ENCODE measurements at regions not wholly inside any gene's neighbourhood (a gene's known extent, or its start where the extent isn't known, plus 50 kb on each side); places are given as distances from the start of the nearest gene placed in this dataset.

GRCh38 chr3:187945374-187945773 is 200.1 kb upstream of the BCL6 start:
- Histone ChIP-seq H3K27me3 (no peaks in the 10 kb centered on the region), H3K9me3 (no peaks in the 10 kb centered on the region), H3K36me3 (ENCODE audit: low read depth, missing control alignments) (no peaks in the 10 kb centered on the region), H3K27ac (no peak overlapping the region), H3K4me1 (no peaks in the 10 kb centered on the region), H3K4me3 (no peak overlapping the region)
- no peak for DNase-seq
- no peak for TF ChIP-seq CTCF (IDR thresholded peaks at IDR 0.05)
- TF ChIP-seq POLR2A (IDR thresholded peaks at IDR 0.05) = no peak
- intact Hi-C loops (cut with DNase I; ENCODE audit: low total_unique reads) = no loop called here
- 89 to 93% methylated on average over 2 of the region's 2 CpGs for WGBS, 2 donors

- no peak overlapping the region for H3K27ac ChIP-seq
- WGBS, 2 donors = 66 to 80% methylated on average over 4 of the region's 4 CpGs
- no peaks in the 10 kb centered on the region for H3K4me1 ChIP-seq
- no peaks in the 10 kb centered on the region for H3K27me3 ChIP-seq
- intact Hi-C loops (cut with DNase I; ENCODE audit: low total_unique reads) = no loop called here
- TF ChIP-seq CTCF (IDR thresholded peaks at IDR 0.05) = no peak
- H3K9me3 ChIP-seq = no peaks in the 10 kb centered on the region
- DNase-seq = no peak
- H3K4me3 ChIP-seq = no peak overlapping the region
- no peaks in the 10 kb centered on the region for H3K36me3 ChIP-seq (ENCODE audit: low read depth, missing control alignments)
These were observed 201.0 kb upstream of the BCL6 start for GRCh38 chr3:187946163-187946691.

DNA sequence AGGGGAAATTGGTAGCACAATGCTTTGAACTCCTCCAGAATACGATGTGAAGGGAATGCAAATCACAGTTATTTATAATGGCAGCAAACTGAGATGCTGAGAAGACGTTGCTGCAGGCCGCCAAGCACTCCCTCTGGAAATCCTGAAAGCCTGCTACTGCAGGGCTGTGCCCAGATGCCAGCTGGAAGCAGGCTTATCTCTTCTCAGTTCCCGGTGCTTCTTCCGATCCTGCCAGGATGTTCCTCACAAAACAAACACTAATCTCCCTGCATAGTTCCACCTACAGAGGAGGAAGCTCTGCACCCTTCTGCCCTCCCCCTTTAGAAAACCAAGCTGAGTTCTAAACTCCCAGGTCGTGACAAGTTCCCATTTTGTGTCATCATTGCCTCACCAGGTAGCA is 201.7 kb upstream of the BCL6 start:
- Histone ChIP-seq H3K27ac (no peak overlapping the region), H3K9me3 (no peaks in the 10 kb centered on the region), H3K27me3 (no peaks in the 10 kb centered on the region), H3K36me3 (ENCODE audit: low read depth, missing control alignments) (no peaks in the 10 kb centered on the region), H3K4me3 (no peak overlapping the region), H3K4me1 (no peaks in the 10 kb centered on the region)
- WGBS, 2 donors = 55 to 63% methylated on average over 6 of the region's 6 CpGs
- no peak for TF ChIP-seq CTCF (IDR thresholded peaks at IDR 0.05)
- TF ChIP-seq POLR2A (IDR thresholded peaks at IDR 0.05) = no peak
- no peak for DNase-seq
- intact Hi-C loops (cut with DNase I; ENCODE audit: low total_unique reads) = no loop called here

DNA sequence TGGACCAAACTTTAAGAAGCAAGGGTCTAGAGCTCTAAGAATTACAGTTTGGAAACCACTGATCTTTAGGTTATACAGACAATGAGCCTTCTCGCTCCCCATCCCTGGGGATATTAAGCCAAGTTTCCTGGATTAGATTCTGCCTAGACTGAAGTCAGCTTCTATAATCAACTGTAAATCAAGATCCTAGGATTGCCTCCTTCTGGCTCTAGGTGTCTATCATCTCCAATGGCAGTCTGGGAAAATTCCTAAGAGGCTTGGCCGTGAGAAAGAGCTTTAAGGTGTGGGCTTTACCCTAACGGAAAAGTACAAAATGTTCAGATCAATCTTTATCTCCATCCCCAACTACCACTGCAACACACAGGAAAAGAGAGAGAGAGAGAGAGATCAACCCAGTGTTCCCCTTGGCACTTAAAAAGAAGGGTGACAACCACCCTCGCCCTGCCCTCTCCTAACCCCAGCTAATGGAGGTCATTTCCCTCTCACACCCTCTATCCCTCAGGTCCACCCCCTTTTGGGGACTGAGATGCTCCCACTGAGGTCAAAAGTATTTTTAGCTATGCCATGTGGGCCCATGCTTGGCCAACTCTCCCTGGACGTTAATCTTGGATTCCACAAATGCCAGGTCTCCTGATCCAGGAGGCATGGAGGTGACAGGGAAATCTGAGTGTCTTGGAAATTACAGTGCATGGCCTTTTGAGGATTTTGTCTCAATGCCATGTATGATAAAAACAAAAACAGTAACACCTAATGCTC is 202.8 kb upstream of the BCL6 start:
- H3K9me3 ChIP-seq = no peaks in the 10 kb centered on the region
- no peaks in the 10 kb centered on the region for H3K27me3 ChIP-seq
- DNase-seq = no peak
- intact Hi-C loops (cut with DNase I; ENCODE audit: low total_unique reads) = no loop called here
- no peak overlapping the region for H3K4me3 ChIP-seq
- no peaks in the 10 kb centered on the region for H3K4me1 ChIP-seq
- H3K27ac ChIP-seq = no peak overlapping the region
- no peaks in the 10 kb centered on the region for H3K36me3 ChIP-seq (ENCODE audit: low read depth, missing control alignments)
- 74 to 88% methylated on average over 5 of the region's 5 CpGs for WGBS, 2 donors
- TF ChIP-seq POLR2A (IDR thresholded peaks at IDR 0.05) = no peak
- TF ChIP-seq CTCF (IDR thresholded peaks at IDR 0.05) = no peak
